HCT116 (cell line): ENCODE measurements at regions not wholly inside any gene's neighbourhood (a gene's known extent, or its start where the extent isn't known, plus 50 kb on each side); places are given as distances from the start of the nearest gene placed in this dataset.

ENCODE experiments used
- ATAC-seq: fragments of 200-7000 bp; cut with Tn5 transposase; 2 replicates; pipeline ENCODE4 v1.9.1; 2020; ENCODE audit warnings: mild to moderate bottlenecking, moderate library complexity
- BruUV-seq: library from RNA; stranded (reverse); fragments of 400-500 nt; replicated peaks from 2 replicates; lab custom pipeline; 2021; lab: Mats Ljungman, UMichigan
- CTCF ChIA-PET: fragments of 300-600 bp; sonication (Branson Sonifier 250); formaldehyde crosslinking; loops from one replicate; lab custom pipeline; 2021; ENCODE audit warnings: antibody characterized with exemption; lab: Charles Lee
- POLR2A ChIA-PET: fragments of 300-600, 350-600 bp; sonication (Branson Sonifier 250); formaldehyde crosslinking; loops from one replicate; lab custom pipeline; 2021; ENCODE audit warnings: antibody characterized with exemption; lab: Charles Lee
- RAD21 ChIA-PET, 2 experiments: fragments of 300-600 bp; sonication (Branson Sonifier 250); formaldehyde crosslinking; loops; one replicate each; lab custom pipeline; 2023; ENCODE audit warnings: low total read pairs in 2 of 2; ENCODE audit not compliant: uncharacterized antibody in 2 of 2, unreplicated experiment in 2 of 2, low non-redundant PET in 1 of 2; lab: Charles Lee
- DNase-seq: peaks from one replicate; pipeline ENCODE4 v3.0.0-alpha.2; 2010; ENCODE audit warnings: low read depth, low spot score
- H2AFZ ChIP-seq: fragments of 200-600 bp; shearing (Covaris generic), sonication (generic); 2 replicates; pipeline ENCODE4 v1.6.1; 2017; ENCODE audit warnings: low read depth, mixed run types, mixed read lengths, antibody characterized with exemption, low read length; ENCODE audit not compliant: poor library complexity, severe bottlenecking
- H3K27ac ChIP-seq: 2 replicates; pipeline ENCODE4 v1.5.1; 2012; ENCODE audit warnings: low read depth, low read length
- H3K27me3 ChIP-seq: fragments of 200-600 bp; sonication (generic); 2 replicates; pipeline ENCODE4 v1.6.1; 2016; ENCODE audit warnings: mixed run types, low read length, mixed read lengths; ENCODE audit not compliant: insufficient read depth
- H3K36me3 ChIP-seq, 2 experiments: fragments of 200-500 bp in 1 of 2; fragments of 200-600 bp in 1 of 2; sonication (Bioruptor generic) in 1 of 2; sonication (generic) in 1 of 2; 2 replicates each; pipeline versions ENCODE4 v1.5.1 to v1.6.1; 2014 to 2016; ENCODE audit warnings: low read length in 2 of 2, inconsistent platforms in 1 of 2, mixed read lengths in 1 of 2, mixed run types in 1 of 2; ENCODE audit not compliant: insufficient read depth in 2 of 2, control insufficient read depth in 1 of 2
- H3K4me1 ChIP-seq, 2 experiments: fragments of 200-600 bp in 1 of 2; sonication (generic) in 1 of 2; 2 replicates each; pipeline versions ENCODE4 v1.5.1 to v1.6.1; 2012 to 2017; ENCODE audit warnings: low read length in 2 of 2, inconsistent platforms in 1 of 2, mild to moderate bottlenecking in 1 of 2, mixed read lengths in 1 of 2, mixed run types in 1 of 2, moderate library complexity in 1 of 2; ENCODE audit not compliant: insufficient read depth in 2 of 2, control insufficient read depth in 1 of 2
- H3K4me2 ChIP-seq: fragments of 200-600 bp; sonication (generic); 2 replicates; pipeline ENCODE4 v1.6.1; 2017; ENCODE audit warnings: mixed run types, low read length, mixed read lengths
- H3K4me3 ChIP-seq, 2 experiments: fragments of 200-600 bp in 1 of 2; sonication (generic) in 1 of 2; replicated peaks in 1 of 2; 2 replicates each; pipeline ENCODE4 v1.5.1; 2011 to 2016; ENCODE audit warnings: low read length in 2 of 2, control low read depth in 1 of 2, low read depth in 1 of 2, mild to moderate bottlenecking in 1 of 2, mixed read lengths in 1 of 2, mixed run types in 1 of 2
- H3K79me2 ChIP-seq: fragments of 200-600 bp; sonication (generic); 2 replicates; pipeline ENCODE4 v1.6.1; 2017; ENCODE audit warnings: mild to moderate bottlenecking, mixed run types, low read length, moderate library complexity, mixed read lengths; ENCODE audit not compliant: insufficient read depth
- H3K9ac ChIP-seq: fragments of 200-600 bp; sonication (generic); 2 replicates; pipeline ENCODE4 v1.6.1; 2016; ENCODE audit warnings: low read length, mixed read lengths
- H3K9me2 ChIP-seq: fragments of 200-600 bp; sonication (generic), shearing (Covaris generic); 2 replicates; pipeline ENCODE4 v1.6.1; 2017; ENCODE audit warnings: mixed run types, mild to moderate bottlenecking, moderate library complexity; ENCODE audit not compliant: insufficient read depth
- H3K9me3 ChIP-seq, 2 experiments: fragments of 200-500 bp in 1 of 2; fragments of 200-600 bp in 1 of 2; sonication (Bioruptor generic) in 1 of 2; sonication (generic) in 1 of 2; 2 replicates each; pipeline ENCODE4 v1.6.1; 2014 to 2017; ENCODE audit warnings: low read length in 2 of 2, mixed read lengths in 2 of 2, inconsistent platforms in 1 of 2, low read depth in 1 of 2, mild to moderate bottlenecking in 1 of 2, mixed run types in 1 of 2, moderate library complexity in 1 of 2; ENCODE audit not compliant: control insufficient read depth in 1 of 2, insufficient read depth in 1 of 2
- H4K20me1 ChIP-seq: fragments of 200-600 bp; sonication (generic), shearing (Covaris generic); 2 replicates; pipeline ENCODE4 v1.6.1; 2017; ENCODE audit warnings: mixed run types, mild to moderate bottlenecking, moderate library complexity; ENCODE audit not compliant: insufficient read depth
- CBX3 ChIP-seq: IDR thresholded peaks from 2 replicates; pipeline ENCODE4 v1.6.1; 2012; ENCODE audit warnings: low read depth
- EGR1 ChIP-seq: IDR thresholded peaks from 2 replicates; pipeline ENCODE4 v1.6.1; 2012; ENCODE audit warnings: low read depth
- JUND ChIP-seq: IDR thresholded peaks from 2 replicates; pipeline ENCODE4 v1.6.1; 2012
- POLR2A ChIP-seq: IDR thresholded peaks from 2 replicates; pipeline ENCODE4 v1.7.0; 2011; ENCODE audit warnings: borderline replicate concordance; ENCODE audit not compliant: insufficient read depth, insufficient read length; ENCODE audit errors: extremely low read depth
- YY1 ChIP-seq: IDR thresholded peaks from 2 replicates; pipeline ENCODE4 v1.6.1; 2011; ENCODE audit warnings: low read length, low read depth, moderate library complexity, mild to moderate bottlenecking; ENCODE audit not compliant: insufficient replicate concordance; ENCODE audit errors: extremely low read depth
- ZFX ChIP-seq: fragments of 450-650 bp; IDR thresholded peaks from 2 replicates; pipeline ENCODE4 v1.6.1; 2017
- ZNF274 ChIP-seq: fragments of 200-500 bp; sonication (Bioruptor generic); IDR thresholded peaks from 2 replicates; pipeline ENCODE4 v1.6.1; 2014; ENCODE audit warnings: mild to moderate bottlenecking, low read depth, low read length, inconsistent platforms
- intact Hi-C: fragments of 100-400 bp; cut with micrococcal nuclease; formaldehyde crosslinking; loops from 2 replicates; pipeline ENCODE4 v1.10.0; 2022
- TF ChIP-seq, protein P1 (sequence below): IDR thresholded peaks from 2 replicates; pipeline ENCODE4 v1.6.1; 2011; ENCODE audit warnings: mild to moderate bottlenecking, low read length, moderate library complexity; ENCODE audit not compliant: insufficient replicate concordance; ENCODE audit errors: extremely low read depth
- TF ChIP-seq, protein P2 (sequence below): IDR thresholded peaks from 2 replicates; pipeline ENCODE4 v1.6.1; 2012

GRCh38 chrX:8034058-8034457 lies 106.8 kb upstream of the PNPLA4 start (continued):
- TF ChIP-seq, protein P1, sequence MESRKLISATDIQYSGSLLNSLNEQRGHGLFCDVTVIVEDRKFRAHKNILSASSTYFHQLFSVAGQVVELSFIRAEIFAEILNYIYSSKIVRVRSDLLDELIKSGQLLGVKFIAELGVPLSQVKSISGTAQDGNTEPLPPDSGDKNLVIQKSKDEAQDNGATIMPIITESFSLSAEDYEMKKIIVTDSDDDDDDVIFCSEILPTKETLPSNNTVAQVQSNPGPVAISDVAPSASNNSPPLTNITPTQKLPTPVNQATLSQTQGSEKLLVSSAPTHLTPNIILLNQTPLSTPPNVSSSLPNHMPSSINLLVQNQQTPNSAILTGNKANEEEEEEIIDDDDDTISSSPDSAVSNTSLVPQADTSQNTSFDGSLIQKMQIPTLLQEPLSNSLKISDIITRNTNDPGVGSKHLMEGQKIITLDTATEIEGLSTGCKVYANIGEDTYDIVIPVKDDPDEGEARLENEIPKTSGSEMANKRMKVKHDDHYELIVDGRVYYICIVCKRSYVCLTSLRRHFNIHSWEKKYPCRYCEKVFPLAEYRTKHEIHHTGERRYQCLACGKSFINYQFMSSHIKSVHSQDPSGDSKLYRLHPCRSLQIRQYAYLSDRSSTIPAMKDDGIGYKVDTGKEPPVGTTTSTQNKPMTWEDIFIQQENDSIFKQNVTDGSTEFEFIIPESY = no peak
- TF ChIP-seq, protein P2, sequence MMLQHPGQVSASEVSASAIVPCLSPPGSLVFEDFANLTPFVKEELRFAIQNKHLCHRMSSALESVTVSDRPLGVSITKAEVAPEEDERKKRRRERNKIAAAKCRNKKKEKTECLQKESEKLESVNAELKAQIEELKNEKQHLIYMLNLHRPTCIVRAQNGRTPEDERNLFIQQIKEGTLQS = no peak
- TF ChIP-seq, all 23 proteins: peak for 0

DNA sequence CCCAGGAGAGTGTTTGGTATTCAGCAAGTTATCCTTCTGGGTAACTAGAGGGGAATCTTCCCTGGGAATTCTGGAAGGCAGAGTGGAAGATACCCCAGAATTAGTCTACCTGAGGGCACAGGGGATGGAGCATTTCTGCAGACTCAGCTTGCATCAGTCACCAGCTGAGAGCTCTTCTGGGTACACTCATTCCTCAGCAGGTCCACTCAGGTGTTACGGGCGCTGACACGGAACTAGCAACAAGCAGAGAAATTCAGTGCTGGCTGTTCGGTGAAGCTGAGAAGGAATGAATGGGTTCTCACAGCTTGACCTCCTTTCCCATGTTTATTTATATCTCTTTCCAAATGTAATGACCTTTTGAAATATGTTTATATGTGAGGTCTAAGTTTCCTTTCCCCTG lies 106.0 kb upstream of the PNPLA4 start:
- no peak overlapping the region for H2AFZ ChIP-seq
- no peaks in the 10 kb centered on the region for H3K36me3 ChIP-seq
- intact Hi-C loops = no loop called here
- H3K79me2 ChIP-seq = no peaks in the 10 kb centered on the region
- no peak overlapping the region for H3K27ac ChIP-seq
- H3K4me1 ChIP-seq = no peaks in the 10 kb centered on the region
- CTCF ChIA-PET = no interaction called here
- H3K4me2 ChIP-seq = no peak overlapping the region
- RAD21 ChIA-PET = no interaction called here
- no peak for ATAC-seq
- TF ChIP-seq ZNF274 (no peak), YY1 (no peak), JUND (no peak), CBX3 (no peak), POLR2A (no peak), ZFX (no peak), EGR1 (no peak)
- TF ChIP-seq, protein P2 = no peak
- no peaks in the 10 kb centered on the region for H3K9me2 ChIP-seq
- DNase-seq = no peak
- H3K4me3 ChIP-seq = no peak overlapping the region
- BruUV-seq = no TSS peak
- H4K20me1 ChIP-seq = no peaks in the 10 kb centered on the region
- POLR2A ChIA-PET = no interaction called here
- no peaks in the 10 kb centered on the region for H3K27me3 ChIP-seq
- H3K9me3 ChIP-seq = no peaks in the 10 kb centered on the region
- H3K9ac ChIP-seq = no peak overlapping the region
